Activated CD8-positive, alpha-beta memory T cell treated with anti-CD3 and anti-CD28 coated beads for 1 hour (primary cell): ENCODE measurements at regions not wholly inside any gene's neighbourhood (a gene's known extent, or its start where the extent isn't known, plus 50 kb on each side); places are given as distances from the start of the nearest gene placed in this dataset.

Experiments used
- DNase-seq, 2 donors: peaks; one replicate each; pipeline ENCODE4 v3.0.0-alpha.2; 2020; ENCODE audit warnings: low read depth in 1 of 2; ENCODE audit errors: extremely low read depth in 1 of 2

- DNase-seq: no peak
Observed at GRCh38 chrX:39808471-39808917, 289.3 kb downstream of the BCOR start.

DNA sequence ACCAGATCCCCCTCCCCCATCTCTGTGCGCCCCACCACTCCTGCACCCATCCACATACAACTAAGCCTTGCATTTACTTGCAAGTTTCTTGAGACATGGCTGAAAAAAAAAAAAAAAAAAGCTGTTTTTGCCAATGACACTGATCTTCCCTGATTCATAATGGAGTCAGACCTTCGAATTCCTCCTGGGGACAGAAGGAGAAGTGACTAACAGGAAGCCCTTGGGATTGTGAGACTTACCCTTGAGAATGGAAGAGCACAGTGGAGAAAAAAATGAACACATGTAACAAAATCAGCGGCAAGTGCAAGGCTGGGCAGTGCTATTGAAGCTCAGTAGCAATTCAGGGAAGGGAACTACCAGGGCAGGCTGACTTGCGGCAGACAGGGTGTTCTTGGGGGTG, 288.4 kb downstream of the BCOR start:
- no peak for DNase-seq

GRCh38 chrX:39810901-39811300, 286.9 kb downstream of the BCOR start:
- DNase-seq: no peak

DNA sequence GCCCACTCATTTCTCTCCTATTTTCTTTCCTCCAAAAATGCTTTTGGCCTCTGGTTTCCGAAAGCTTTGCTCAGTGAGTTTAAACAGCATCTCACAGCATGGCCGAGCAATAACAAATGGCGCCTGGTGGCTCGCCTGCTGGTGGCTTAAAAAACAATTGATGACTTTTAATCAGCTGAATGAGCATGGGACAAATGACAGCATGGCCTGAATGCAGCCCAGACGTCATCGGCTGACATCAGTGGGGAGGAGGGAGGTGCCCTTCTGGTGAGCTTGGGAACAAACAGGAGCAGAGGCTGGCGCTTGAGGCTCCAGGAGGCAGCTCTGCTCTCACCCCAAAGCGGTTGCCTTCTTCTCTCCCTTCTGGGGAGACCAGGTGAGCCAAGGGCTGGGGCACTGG, 286.4 kb downstream of the BCOR start:
- DNase-seq: no peak

- DNase-seq: no peak
Observed at GRCh38 chrX:39813631-39814277, 284.0 kb downstream of the BCOR start.

- peak; percentile 10 to 11 for DNase-seq
Observed at GRCh38 chrX:39814391-39814790, 283.4 kb downstream of the BCOR start.

- no peak for DNase-seq
Observed at GRCh38 chrX:39815631-39816030, 282.1 kb downstream of the BCOR start.

DNA sequence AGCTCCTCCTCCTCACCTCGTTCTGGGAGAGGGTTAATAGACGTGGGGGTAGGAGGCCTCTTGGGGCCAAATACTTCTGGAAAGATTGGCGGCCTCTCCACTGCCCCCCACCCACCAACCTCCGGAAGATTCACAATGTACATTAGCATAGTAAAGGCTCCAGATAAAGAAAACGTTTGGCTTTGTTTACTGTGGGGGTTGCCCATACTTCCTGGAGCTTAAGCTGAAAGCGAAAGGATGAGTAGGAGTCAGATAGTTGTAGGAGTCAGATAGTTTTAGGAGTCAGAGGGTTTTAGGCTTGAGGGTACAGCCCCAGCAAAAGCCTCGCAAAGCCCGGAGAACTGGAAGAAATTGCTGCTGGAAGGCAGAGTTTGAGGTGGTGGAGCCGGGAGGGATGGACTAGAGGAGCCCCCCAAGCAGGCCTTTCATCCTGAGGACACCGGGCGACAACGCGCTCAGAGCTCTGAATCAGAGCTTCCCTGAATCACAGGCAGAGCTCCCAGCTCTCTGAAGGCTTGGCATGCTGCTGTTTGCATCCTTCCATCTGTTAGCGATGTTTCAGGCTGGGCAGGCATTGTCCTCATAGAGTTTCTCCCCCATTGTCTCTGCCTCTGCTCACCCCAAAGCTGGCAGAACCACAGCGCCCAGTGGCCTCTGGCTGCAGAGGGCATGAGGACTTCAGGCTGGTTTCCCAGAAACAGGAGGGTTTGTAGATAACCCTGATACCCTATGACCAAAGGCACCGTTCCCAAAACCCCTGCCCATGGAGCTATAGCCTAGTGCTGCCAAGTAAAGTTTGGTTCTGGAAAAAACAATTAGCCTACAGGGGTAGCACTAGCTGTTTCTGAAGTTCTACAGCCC, 280.7 kb downstream of the BCOR start:
- no peak for DNase-seq

DNA sequence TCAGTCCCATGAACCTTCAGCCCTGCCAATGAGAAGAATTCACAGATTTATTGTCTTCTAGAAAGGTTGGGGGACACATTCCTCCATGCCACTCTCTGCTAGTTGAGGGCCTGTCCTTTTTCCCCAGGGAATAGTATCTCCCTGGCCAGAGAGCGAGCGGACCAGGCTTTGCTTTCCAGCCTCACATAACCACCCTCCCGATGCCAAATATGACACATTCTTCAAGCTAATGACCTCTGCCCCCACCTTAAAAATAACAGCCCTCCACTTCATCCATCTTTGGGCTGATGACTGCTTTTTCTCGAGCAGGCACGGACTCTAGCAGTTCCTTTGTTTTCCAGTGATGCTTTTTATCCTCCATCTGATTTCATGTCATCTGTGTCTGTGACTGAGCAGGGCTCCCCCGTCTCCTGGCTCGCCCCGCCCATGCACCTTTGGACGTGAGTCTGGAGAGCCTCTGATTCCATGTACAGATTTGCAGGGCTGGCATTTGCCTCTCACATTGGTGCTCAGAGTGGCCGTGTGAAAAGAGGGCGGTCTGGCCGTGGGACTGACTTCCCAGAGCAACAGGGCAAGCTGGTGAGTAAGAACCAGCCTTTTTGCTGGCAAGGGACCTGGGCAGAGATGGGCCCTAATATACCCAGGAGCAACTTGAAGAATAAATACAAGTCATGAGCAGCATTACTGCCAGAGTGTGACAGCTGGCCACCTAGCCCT, 279.8 kb downstream of the BCOR start:
- DNase-seq: no peak

- DNase-seq: no peak
Observed at GRCh38 chrX:39818750-39819149, 279.0 kb downstream of the BCOR start.

GRCh38 chrX:39819921-39820849, 277.6 kb downstream of the BCOR start:
- DNase-seq: no peak

- DNase-seq: no peak
Observed at GRCh38 chrX:39820938-39821708, 276.6 kb downstream of the BCOR start.

DNA sequence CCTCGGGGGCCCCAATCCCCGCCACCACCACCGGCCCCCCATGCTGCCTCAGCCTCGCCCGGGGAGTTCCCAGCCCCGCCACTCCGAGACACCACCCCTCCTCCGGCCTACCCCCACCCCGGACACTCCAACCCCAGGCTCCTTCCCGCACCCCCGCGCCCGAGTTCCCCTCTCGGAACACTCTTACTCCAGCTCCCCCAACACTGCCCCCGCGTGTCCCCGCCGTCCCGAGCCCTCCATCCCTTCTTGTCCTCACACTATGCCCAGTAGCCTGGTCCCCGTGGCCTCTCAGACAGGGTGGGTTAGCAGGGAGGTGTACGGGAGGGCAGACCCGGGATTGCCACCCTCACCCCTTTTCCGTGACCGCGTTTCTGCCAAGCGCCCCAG, 276.1 kb downstream of the BCOR start:
- DNase-seq: no peak

GRCh38 chrX:39822133-39822748, 275.5 kb downstream of the BCOR start:
- no peak for DNase-seq

DNA sequence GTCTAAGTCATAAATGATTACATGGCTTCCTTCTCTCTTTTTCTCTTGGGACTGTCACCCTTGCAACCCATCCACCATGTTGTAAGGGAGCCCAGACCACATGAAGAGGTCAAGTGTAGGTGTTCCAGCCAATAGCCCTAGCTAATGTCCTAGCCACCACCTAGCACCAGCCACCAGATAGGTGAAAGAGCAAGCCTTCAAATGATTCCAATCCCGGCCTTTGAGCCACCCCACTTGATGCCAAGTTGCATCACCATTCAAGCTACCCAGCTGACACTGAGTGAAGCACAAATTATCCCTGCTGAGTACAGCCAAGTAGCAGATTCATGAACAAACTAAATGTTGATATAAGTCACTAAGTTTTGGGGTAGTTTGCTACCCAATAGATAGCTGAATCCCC, 274.3 kb downstream of the BCOR start:
- no peak for DNase-seq

GRCh38 chrX:39823854-39824253, 273.9 kb downstream of the BCOR start:
- DNase-seq: no peak

DNA sequence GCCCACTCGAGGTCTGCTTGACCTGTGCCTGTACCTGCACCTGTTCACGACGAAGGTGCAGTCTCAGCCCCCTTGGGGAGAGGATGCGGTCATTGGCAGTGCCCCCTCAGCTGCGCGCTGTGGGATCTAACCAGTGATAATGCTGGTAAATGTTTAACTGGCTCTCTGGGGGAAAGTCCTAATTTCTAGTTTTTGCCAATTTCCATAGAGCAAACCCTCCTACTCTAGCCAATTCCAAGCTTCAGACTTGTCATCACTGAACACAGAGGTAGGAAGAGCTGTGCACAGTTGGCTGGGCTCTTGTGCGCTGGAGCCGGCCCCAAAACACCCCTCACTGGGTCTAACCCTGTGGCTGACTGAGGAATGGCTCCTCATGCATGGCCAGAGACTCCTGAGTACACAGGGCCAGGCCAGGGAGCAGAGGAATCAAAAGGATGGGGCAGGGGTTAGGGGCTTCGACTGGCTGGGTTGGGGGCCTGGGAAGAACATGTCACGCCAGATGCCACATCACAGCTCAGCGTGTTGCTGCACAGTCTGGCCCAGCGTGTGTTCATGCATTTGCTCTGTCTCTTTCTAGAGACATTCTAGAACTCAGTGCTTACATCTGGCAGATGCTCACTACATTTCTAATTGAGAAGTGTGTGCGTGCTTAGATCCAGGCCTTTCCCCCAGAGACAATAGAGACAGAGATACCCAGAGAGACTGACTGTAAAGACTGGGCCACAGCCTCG, 270.8 kb downstream of the BCOR start:
- no peak for DNase-seq

DNA sequence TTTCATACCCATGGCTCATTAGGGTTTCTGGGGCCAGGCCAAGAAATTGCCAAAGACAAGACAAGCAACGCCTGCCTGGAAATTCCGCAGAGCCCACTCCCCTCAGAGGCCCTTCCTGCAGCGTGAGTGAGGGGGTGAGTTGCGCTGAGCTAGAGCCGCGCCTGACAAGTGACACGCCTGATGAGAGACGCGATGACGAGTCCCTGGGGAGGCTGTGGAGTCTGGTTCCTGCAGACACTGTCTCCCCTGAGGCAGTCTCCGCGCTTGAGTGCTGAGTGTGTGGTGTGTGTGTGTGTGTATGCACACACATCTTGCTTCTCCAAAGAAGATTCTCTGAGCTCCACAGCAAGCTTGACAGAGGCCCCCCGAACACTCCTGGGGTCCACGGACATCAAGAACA, 269.8 kb downstream of the BCOR start:
- no peak for DNase-seq

- DNase-seq: no peak
Observed at GRCh38 chrX:39828971-39829370, 268.8 kb downstream of the BCOR start.
